ENCODE measurements at regions not wholly inside any gene's neighbourhood (a gene's known extent, or its start where the extent isn't known, plus 50 kb on each side); places are given as distances from the start of the nearest gene placed in this dataset.

DNA sequence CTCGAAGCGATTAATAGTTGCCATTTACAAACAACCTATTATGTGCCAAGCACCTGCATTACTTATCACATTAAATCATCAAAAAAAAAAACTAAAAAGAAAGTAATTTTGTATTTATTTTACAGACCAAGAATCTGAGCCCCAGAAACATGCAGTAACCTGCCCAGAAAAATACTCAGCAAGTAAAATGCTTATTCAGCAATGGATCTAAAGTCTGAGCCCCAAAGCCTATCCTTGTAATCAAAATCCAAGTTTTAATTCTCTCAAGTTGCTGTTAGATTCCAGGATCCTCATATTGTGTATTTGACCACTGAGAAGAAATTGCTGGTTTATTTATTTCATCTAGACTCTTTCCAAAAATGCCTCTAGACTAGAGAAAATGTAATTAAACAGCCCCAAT, 783.3 kb upstream of the API5 start:
- TF ChIP-seq, protein P1, sequence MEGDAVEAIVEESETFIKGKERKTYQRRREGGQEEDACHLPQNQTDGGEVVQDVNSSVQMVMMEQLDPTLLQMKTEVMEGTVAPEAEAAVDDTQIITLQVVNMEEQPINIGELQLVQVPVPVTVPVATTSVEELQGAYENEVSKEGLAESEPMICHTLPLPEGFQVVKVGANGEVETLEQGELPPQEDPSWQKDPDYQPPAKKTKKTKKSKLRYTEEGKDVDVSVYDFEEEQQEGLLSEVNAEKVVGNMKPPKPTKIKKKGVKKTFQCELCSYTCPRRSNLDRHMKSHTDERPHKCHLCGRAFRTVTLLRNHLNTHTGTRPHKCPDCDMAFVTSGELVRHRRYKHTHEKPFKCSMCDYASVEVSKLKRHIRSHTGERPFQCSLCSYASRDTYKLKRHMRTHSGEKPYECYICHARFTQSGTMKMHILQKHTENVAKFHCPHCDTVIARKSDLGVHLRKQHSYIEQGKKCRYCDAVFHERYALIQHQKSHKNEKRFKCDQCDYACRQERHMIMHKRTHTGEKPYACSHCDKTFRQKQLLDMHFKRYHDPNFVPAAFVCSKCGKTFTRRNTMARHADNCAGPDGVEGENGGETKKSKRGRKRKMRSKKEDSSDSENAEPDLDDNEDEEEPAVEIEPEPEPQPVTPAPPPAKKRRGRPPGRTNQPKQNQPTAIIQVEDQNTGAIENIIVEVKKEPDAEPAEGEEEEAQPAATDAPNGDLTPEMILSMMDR (IDR thresholded peaks at IDR 0.05; ENCODE audit: insufficient read depth, low read length): no peak
- TF ChIP-seq, protein P2, sequence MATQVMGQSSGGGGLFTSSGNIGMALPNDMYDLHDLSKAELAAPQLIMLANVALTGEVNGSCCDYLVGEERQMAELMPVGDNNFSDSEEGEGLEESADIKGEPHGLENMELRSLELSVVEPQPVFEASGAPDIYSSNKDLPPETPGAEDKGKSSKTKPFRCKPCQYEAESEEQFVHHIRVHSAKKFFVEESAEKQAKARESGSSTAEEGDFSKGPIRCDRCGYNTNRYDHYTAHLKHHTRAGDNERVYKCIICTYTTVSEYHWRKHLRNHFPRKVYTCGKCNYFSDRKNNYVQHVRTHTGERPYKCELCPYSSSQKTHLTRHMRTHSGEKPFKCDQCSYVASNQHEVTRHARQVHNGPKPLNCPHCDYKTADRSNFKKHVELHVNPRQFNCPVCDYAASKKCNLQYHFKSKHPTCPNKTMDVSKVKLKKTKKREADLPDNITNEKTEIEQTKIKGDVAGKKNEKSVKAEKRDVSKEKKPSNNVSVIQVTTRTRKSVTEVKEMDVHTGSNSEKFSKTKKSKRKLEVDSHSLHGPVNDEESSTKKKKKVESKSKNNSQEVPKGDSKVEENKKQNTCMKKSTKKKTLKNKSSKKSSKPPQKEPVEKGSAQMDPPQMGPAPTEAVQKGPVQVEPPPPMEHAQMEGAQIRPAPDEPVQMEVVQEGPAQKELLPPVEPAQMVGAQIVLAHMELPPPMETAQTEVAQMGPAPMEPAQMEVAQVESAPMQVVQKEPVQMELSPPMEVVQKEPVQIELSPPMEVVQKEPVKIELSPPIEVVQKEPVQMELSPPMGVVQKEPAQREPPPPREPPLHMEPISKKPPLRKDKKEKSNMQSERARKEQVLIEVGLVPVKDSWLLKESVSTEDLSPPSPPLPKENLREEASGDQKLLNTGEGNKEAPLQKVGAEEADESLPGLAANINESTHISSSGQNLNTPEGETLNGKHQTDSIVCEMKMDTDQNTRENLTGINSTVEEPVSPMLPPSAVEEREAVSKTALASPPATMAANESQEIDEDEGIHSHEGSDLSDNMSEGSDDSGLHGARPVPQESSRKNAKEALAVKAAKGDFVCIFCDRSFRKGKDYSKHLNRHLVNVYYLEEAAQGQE (IDR thresholded peaks at IDR 0.05; ENCODE audit: insufficient replicate concordance, low read depth): no peak
- TF ChIP-seq SPI1 (IDR thresholded peaks at IDR 0.05; ENCODE audit: borderline replicate concordance, low read depth) (no peak), POLR2AphosphoS5 (IDR thresholded peaks at IDR 0.05; ENCODE audit: low read depth) (no peak), GABPA (IDR thresholded peaks at IDR 0.05; ENCODE audit: low read depth) (no peak)
